NCI-H82 treated with DMSO at 0.1 percent for 48 hours (cell line): ENCODE measurements at regions not wholly inside any gene's neighbourhood (a gene's known extent, or its start where the extent isn't known, plus 50 kb on each side); places are given as distances from the start of the nearest gene placed in this dataset.

Experiments
- DNase-seq: peaks from one replicate; lab custom pipeline; 2025; ENCODE audit not compliant: unreplicated experiment; lab: John Stamatoyannopoulos, UW

GRCh38 chr17:53193044-53193443, 629.7 kb upstream of the KIF2B start:
- no peak for DNase-seq

GRCh38 chr17:53191878-53192277, 630.8 kb upstream of the KIF2B start:
- DNase-seq = no peak

- DNase-seq = no peak
Observed at GRCh38 chr17:53186001-53186400, 636.7 kb upstream of the KIF2B start.

- DNase-seq = no peak
Observed at GRCh38 chr17:53176629-53177028, 646.1 kb upstream of the KIF2B start.

- DNase-seq = no peak
Observed at GRCh38 chr17:53168413-53168812, 654.3 kb upstream of the KIF2B start.

- DNase-seq = no peak
Observed at GRCh38 chr17:53166731-53167130, 656.0 kb upstream of the KIF2B start.

GRCh38 chr17:53150101-53150698, 672.5 kb upstream of the KIF2B start:
- no peak for DNase-seq

- DNase-seq = no peak
Observed at GRCh38 chr17:53149316-53149715, 673.4 kb upstream of the KIF2B start.

GRCh38 chr17:53148058-53148457, 674.7 kb upstream of the KIF2B start:
- DNase-seq = no peak

- DNase-seq = no peak
Observed at GRCh38 chr17:53142890-53143289, 679.8 kb upstream of the KIF2B start.

- DNase-seq = no peak
Observed at GRCh38 chr17:53141731-53142130, 681.0 kb upstream of the KIF2B start.

- no peak for DNase-seq
Observed at GRCh38 chr17:53141280-53141679, 681.4 kb upstream of the KIF2B start.

GRCh38 chr17:53137869-53138268, 684.9 kb upstream of the KIF2B start:
- DNase-seq = no peak

GRCh38 chr17:53135969-53136368, 686.8 kb upstream of the KIF2B start:
- DNase-seq = no peak

- no peak for DNase-seq
Observed at GRCh38 chr17:53134548-53134947, 688.2 kb upstream of the KIF2B start.

GRCh38 chr17:53133876-53134275, 688.9 kb upstream of the KIF2B start:
- no peak for DNase-seq

GRCh38 chr17:53129863-53130262, 692.9 kb upstream of the KIF2B start:
- DNase-seq = no peak

GRCh38 chr17:53127331-53127730, 695.4 kb upstream of the KIF2B start:
- DNase-seq = no peak

GRCh38 chr17:53122966-53123365, 699.8 kb upstream of the KIF2B start:
- no peak for DNase-seq

- DNase-seq = no peak
Observed at GRCh38 chr17:53119773-53120172, 703.0 kb upstream of the KIF2B start.

GRCh38 chr17:53118948-53119347, 703.8 kb upstream of the KIF2B start:
- no peak for DNase-seq

GRCh38 chr17:53106886-53107285, 715.8 kb upstream of the KIF2B start:
- DNase-seq = no peak

- DNase-seq = no peak
Observed at GRCh38 chr17:53101706-53102105, 721.0 kb upstream of the KIF2B start.

GRCh38 chr17:53100126-53100525, 722.6 kb upstream of the KIF2B start:
- DNase-seq = no peak
